DND-41 (cell line): ENCODE measurements at regions not wholly inside any gene's neighbourhood (a gene's known extent, or its start where the extent isn't known, plus 50 kb on each side); places are given as distances from the start of the nearest gene placed in this dataset.

Source experiments
- ATAC-seq: fragments of 200-7000 bp; cut with Tn5 transposase; 3 replicates; pipeline ENCODE4 v1.9.1; 2021; ENCODE audit warnings: low read depth; ENCODE audit not compliant: insufficient read depth
- DNase-seq: peaks from one replicate; pipeline ENCODE4 v3.0.0-alpha.2; 2020
- H2AFZ ChIP-seq: 2 replicates; pipeline ENCODE4 v1.6.0; 2012; ENCODE audit warnings: low read depth, low read length
- H3K27ac ChIP-seq: 2 replicates; pipeline ENCODE4 v1.5.1; 2012; ENCODE audit warnings: low read length, inconsistent platforms
- H3K27me3 ChIP-seq: fragments of 200-600 bp; sonication (generic); 2 replicates; pipeline ENCODE4 v1.6.0; 2012; ENCODE audit warnings: low read length, mild to moderate bottlenecking, inconsistent platforms; ENCODE audit not compliant: insufficient read depth, poor library complexity
- H3K36me3 ChIP-seq: 2 replicates; pipeline ENCODE4 v1.5.1; 2012; ENCODE audit warnings: low read length, inconsistent platforms; ENCODE audit not compliant: insufficient read depth
- H3K4me1 ChIP-seq: 2 replicates; pipeline ENCODE4 v1.5.1; 2012; ENCODE audit warnings: mild to moderate bottlenecking, low read length; ENCODE audit not compliant: insufficient read depth
- H3K4me2 ChIP-seq: 2 replicates; pipeline ENCODE4 v1.6.0; 2012; ENCODE audit warnings: mild to moderate bottlenecking, moderate library complexity, low read length, inconsistent platforms; ENCODE audit not compliant: insufficient read depth
- H3K4me3 ChIP-seq, 2 experiments: fragments of 200-600 bp in 1 of 2; shearing (Covaris generic) in 1 of 2; 2 replicates each; pipeline ENCODE4 v1.5.1; 2012 to 2016; ENCODE audit warnings: inconsistent platforms in 2 of 2, low read length in 2 of 2, mild to moderate bottlenecking in 2 of 2, low read depth in 1 of 2, moderate library complexity in 1 of 2
- H3K79me2 ChIP-seq: 2 replicates; pipeline ENCODE4 v1.6.0; 2012; ENCODE audit warnings: low read length, inconsistent platforms; ENCODE audit not compliant: insufficient read depth
- H3K9ac ChIP-seq: 2 replicates; pipeline ENCODE4 v1.6.0; 2012; ENCODE audit warnings: low read depth, mild to moderate bottlenecking, inconsistent platforms, low read length, moderate library complexity
- H3K9me3 ChIP-seq: 2 replicates; pipeline ENCODE4 v1.5.1; 2012; ENCODE audit warnings: low read length, moderate library complexity, mild to moderate bottlenecking, inconsistent platforms; ENCODE audit not compliant: insufficient read depth, severe bottlenecking
- H4K20me1 ChIP-seq: 2 replicates; pipeline ENCODE4 v1.6.0; 2012; ENCODE audit warnings: low read length; ENCODE audit not compliant: insufficient read depth
- EZH2 ChIP-seq: IDR thresholded peaks from 3 replicates; pipeline ENCODE4 v1.6.1; 2012; ENCODE audit warnings: borderline replicate concordance, low read depth, mild to moderate bottlenecking, moderate library complexity, low read length, inconsistent platforms; ENCODE audit not compliant: severe bottlenecking
- TF ChIP-seq, protein P1 (sequence below): IDR thresholded peaks from 2 replicates; pipeline ENCODE4 v1.5.1; 2012; ENCODE audit warnings: borderline replicate concordance, low read length, moderate library complexity, mild to moderate bottlenecking; ENCODE audit not compliant: poor library complexity, severe bottlenecking; ENCODE audit errors: extremely low read depth

DNA sequence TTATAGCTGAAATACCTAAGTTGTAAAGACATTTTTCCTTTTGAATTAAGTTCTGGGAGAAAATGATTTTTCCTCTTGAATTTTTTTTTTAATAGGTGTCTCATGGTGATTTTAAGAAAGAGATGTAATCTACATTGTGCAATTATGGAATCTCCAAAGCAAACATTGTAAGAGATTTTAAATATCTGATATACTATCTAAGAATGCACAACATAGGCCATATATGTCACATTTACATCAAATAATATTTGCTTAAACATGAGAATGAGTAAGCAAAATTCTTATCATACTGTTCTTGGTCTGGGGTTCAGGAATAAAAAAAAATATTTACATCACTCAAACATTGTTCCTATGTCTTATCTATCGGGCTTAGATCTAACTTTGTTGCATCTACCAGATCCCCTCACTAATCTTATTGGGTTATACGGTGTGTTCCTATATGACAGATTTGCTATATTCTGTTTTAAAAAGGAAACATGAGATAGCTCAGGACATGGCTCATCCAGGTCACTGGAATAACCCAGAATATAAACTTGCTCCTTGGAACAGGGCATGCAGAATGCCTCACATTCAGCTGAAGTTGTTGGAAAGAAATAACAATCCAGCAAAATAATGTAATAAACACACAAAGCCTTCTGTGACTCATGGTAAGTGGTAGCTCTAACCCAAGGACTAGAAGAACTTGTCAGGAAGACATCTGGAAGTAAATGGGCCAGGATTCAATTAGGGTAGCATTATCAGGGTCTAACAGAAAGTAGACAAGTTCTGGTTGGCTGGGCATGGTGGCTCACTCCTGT, 794.7 kb downstream of the IPMK start:
- H3K27me3 ChIP-seq, result no peaks in the 10 kb centered on the region
- no peak overlapping the region for H3K4me3 ChIP-seq
- no peak overlapping the region for H3K4me2 ChIP-seq
- H3K9ac ChIP-seq, result no peak overlapping the region
- H3K36me3 ChIP-seq, result no peaks in the 10 kb centered on the region
- H4K20me1 ChIP-seq, result no peaks in the 10 kb centered on the region
- no peaks in the 10 kb centered on the region for H3K4me1 ChIP-seq
- H2AFZ ChIP-seq, result no peak overlapping the region
- H3K79me2 ChIP-seq, result no peaks in the 10 kb centered on the region
- H3K9me3 ChIP-seq, result no peaks in the 10 kb centered on the region
- H3K27ac ChIP-seq, result no peak overlapping the region
- ATAC-seq, result no peak
- TF ChIP-seq, protein P1, sequence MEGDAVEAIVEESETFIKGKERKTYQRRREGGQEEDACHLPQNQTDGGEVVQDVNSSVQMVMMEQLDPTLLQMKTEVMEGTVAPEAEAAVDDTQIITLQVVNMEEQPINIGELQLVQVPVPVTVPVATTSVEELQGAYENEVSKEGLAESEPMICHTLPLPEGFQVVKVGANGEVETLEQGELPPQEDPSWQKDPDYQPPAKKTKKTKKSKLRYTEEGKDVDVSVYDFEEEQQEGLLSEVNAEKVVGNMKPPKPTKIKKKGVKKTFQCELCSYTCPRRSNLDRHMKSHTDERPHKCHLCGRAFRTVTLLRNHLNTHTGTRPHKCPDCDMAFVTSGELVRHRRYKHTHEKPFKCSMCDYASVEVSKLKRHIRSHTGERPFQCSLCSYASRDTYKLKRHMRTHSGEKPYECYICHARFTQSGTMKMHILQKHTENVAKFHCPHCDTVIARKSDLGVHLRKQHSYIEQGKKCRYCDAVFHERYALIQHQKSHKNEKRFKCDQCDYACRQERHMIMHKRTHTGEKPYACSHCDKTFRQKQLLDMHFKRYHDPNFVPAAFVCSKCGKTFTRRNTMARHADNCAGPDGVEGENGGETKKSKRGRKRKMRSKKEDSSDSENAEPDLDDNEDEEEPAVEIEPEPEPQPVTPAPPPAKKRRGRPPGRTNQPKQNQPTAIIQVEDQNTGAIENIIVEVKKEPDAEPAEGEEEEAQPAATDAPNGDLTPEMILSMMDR, result no peak
- TF ChIP-seq EZH2, result no peak
- no peak for DNase-seq

DNA sequence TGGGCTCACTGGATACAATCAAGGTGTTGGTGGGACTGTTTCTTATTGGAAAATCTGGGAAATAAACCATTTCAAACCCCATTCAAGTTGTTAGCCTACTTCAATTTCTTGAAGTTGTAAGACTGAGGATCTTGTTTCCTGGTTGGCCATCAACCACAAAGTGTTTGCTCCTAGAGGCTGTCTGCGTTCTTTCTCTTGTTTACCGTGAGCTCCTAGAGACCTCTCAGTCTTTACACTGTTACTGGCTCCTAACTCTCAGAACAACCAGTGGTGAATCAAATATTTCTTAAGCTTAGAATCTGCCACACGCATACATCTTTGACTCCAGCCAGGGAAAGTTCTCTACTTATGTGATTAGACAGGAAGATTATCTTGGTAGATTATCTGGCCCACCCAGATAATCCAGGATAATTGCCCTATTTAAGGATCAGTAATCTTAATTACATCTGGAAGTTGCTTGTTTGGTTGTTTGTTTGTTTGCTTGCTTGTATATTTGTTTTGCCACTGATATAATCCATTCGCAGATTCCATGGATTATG, 798.7 kb downstream of the IPMK start:
- Histone ChIP-seq H3K4me2 (no peak overlapping the region), H3K9me3 (no peaks in the 10 kb centered on the region), H3K79me2 (no peaks in the 10 kb centered on the region), H2AFZ (no peak overlapping the region), H4K20me1 (no peaks in the 10 kb centered on the region), H3K27ac (no peak overlapping the region), H3K4me3 (no peak overlapping the region), H3K9ac (no peak overlapping the region), H3K36me3 (no peaks in the 10 kb centered on the region), H3K4me1 (no peaks in the 10 kb centered on the region), H3K27me3 (no peaks in the 10 kb centered on the region)
- ATAC-seq, result no peak
- TF ChIP-seq EZH2, result no peak
- TF ChIP-seq, protein P1, result no peak
- no peak for DNase-seq

DNA sequence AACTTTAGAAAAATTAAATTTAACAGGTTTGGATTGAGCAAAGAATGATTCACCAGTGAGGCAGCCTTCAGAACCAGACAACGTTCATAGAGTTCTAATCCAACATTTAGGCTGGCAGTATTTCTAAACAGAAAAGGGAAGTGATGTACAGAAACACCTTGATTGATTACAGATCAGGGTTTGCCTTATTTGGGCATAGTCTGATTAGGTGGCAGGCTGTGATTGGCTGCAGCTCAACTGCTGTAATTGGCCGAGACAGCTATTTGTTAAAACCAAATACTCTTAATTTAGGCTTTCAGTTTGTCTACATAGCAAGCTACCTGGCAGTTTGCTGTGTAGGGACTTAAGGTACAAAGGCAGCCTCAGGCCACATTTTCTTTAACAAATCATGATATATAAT, 802.5 kb downstream of the IPMK start:
- H3K79me2 ChIP-seq, result no peaks in the 10 kb centered on the region
- H3K4me2 ChIP-seq, result no peak overlapping the region
- H4K20me1 ChIP-seq, result no peaks in the 10 kb centered on the region
- ATAC-seq (no peak), DNase-seq (no peak)
- no peaks in the 10 kb centered on the region for H3K9me3 ChIP-seq
- TF ChIP-seq, protein P1, result no peak
- no peak for TF ChIP-seq EZH2
- H3K27ac ChIP-seq, result no peak overlapping the region
- H3K4me3 ChIP-seq, result no peak overlapping the region
- H3K36me3 ChIP-seq, result no peaks in the 10 kb centered on the region
- no peak overlapping the region for H2AFZ ChIP-seq
- no peaks in the 10 kb centered on the region for H3K4me1 ChIP-seq
- H3K27me3 ChIP-seq, result no peaks in the 10 kb centered on the region
- H3K9ac ChIP-seq, result no peak overlapping the region

DNA sequence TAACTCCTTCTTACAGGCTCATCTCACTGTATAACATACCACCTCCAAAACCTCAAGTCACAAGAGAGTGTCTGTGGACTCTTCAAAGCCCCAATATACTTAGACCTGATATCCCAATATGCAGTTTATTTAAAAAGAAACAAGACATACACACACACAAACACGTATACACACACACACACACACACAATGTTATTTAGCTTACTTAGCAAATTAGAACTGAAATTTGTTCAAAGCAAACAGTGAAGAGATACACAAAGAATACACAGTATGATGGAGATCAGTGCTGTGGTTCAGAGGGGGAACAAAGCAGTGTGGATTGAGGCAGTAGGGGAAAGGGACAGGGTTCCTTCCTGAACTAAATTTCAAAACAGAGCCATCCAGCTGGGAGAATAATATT, 807.2 kb downstream of the IPMK start:
- ATAC-seq, result no peak
- no peaks in the 10 kb centered on the region for H3K79me2 ChIP-seq
- no peak for DNase-seq
- H3K4me3 ChIP-seq, result no peak overlapping the region
- no peak overlapping the region for H3K9ac ChIP-seq
- no peaks in the 10 kb centered on the region for H3K9me3 ChIP-seq
- no peak overlapping the region for H2AFZ ChIP-seq
- no peaks in the 10 kb centered on the region for H3K27me3 ChIP-seq
- TF ChIP-seq, protein P1, result no peak
- TF ChIP-seq EZH2, result no peak
- H3K36me3 ChIP-seq, result no peaks in the 10 kb centered on the region
- no peaks in the 10 kb centered on the region for H3K4me1 ChIP-seq
- no peak overlapping the region for H3K27ac ChIP-seq
- H4K20me1 ChIP-seq, result no peaks in the 10 kb centered on the region
- H3K4me2 ChIP-seq, result no peak overlapping the region
